Endothelial cell of umbilical vein (primary cell): ENCODE measurements at regions not wholly inside any gene's neighbourhood (a gene's known extent, or its start where the extent isn't known, plus 50 kb on each side); places are given as distances from the start of the nearest gene placed in this dataset.

Experiments
- CTCF ChIP-seq, 2 donors: IDR thresholded peaks; 1 replicate in 1 of 2; 2 replicates in 1 of 2; pipeline ENCODE4 v1.5.1; 2011; ENCODE audit warnings: low read length in 2 of 2, mild to moderate bottlenecking in 2 of 2, moderate library complexity in 2 of 2, control low read depth in 1 of 2, inconsistent platforms in 1 of 2, low read depth in 1 of 2; ENCODE audit not compliant: insufficient read depth in 1 of 2; ENCODE audit errors: extremely low read depth in 1 of 2
- EZH2 ChIP-seq: IDR thresholded peaks from 2 replicates; pipeline ENCODE4 v1.6.1; 2012; ENCODE audit warnings: borderline replicate concordance, low read depth, mild to moderate bottlenecking, moderate library complexity, low read length, inconsistent platforms; ENCODE audit not compliant: severe bottlenecking
- GATA2 ChIP-seq: IDR thresholded peaks from 2 replicates; pipeline ENCODE4 v1.7.0; 2011; ENCODE audit warnings: low read depth, mild to moderate bottlenecking, moderate library complexity, mixed read lengths, low read length; ENCODE audit not compliant: insufficient read length, insufficient read depth

- TF ChIP-seq GATA2, result no peak
- TF ChIP-seq EZH2, result no peak
- no peak for TF ChIP-seq CTCF (IDR thresholded peaks at IDR 0.05; ENCODE audit: extremely low read depth in 1 of 2, insufficient read depth in 1 of 2, low read depth in 1 of 2, low read length in 2 of 2)
Observed at GRCh38 chr16:52603015-52603414, 56.1 kb upstream of the TOX3 start.
